ENCODE measurements at regions not wholly inside any gene's neighbourhood (a gene's known extent, or its start where the extent isn't known, plus 50 kb on each side); places are given as distances from the start of the nearest gene placed in this dataset.

DNA sequence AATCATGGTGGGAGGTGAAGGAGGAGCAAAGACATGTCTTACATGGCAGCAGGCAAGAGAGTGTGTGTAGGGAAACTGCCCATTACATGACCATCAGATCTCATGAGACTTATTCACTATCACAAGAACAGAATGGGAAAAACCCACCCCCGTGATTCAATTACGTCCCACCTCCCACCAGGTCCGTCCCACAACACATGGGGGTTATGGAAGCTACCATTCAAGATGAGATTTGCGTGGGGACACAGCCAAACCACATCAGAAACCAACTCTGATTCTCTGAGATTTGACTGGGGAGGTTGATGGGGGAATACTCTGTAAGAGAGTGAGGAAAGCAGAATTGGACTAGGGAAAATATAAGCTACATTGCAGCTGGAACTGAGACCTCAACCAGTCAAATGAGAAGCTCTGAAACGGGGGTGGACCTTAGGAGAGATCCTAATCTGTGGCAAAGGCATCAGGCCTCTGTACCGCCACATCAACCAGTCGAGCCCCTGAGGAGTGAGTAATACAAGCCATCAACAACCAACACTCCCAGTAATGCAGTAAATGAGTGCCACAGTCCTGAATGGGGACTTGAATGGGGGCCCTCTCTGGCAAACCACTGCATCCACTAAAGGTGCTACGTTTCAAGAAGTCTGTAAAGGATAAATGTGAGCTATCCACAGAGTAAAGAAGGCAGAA, 207.9 kb upstream of the GADL1 start:
- TF ChIP-seq CTCF (IDR thresholded peaks at IDR 0.05): no peak
- no peak for TF ChIP-seq POLR2AphosphoS5 (IDR thresholded peaks at IDR 0.05)

Measured in breast epithelium (tissue), 3 donors.